UCSD-AML1 (cell line): ENCODE measurements at regions not wholly inside any gene's neighbourhood (a gene's known extent, or its start where the extent isn't known, plus 50 kb on each side); places are given as distances from the start of the nearest gene placed in this dataset.

ENCODE experiments used
- DNase-seq: peaks from one replicate; lab custom pipeline; 2025; ENCODE audit not compliant: unreplicated experiment; lab: John Stamatoyannopoulos, UW

DNA sequence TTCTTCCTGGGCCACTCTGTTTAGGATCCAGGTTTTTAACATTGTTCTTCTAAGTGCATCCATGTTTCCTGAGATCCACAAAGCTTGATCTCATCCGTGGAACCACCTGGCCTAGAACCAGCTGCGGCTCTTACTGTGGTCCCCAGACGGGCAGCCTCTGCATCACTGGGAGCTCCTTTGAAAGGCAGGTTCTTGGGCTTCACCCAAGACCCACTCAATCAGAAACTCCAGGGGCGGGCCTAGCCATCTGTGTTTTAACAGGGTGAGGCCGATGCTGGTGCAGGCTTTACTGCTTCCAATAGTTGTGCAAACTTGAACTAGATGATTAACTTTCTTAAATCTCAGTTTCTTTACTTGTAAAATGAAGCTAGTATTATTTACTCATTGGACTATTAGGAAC lies 605.7 kb downstream of the FGF9 start:
- no peak for DNase-seq

- DNase-seq: peak; percentile 22
These were observed 607.6 kb downstream of the FGF9 start for GRCh38 chr13:22278336-22278929.

GRCh38 chr13:22285867-22286266 lies 615.0 kb downstream of the FGF9 start:
- no peak for DNase-seq

DNA sequence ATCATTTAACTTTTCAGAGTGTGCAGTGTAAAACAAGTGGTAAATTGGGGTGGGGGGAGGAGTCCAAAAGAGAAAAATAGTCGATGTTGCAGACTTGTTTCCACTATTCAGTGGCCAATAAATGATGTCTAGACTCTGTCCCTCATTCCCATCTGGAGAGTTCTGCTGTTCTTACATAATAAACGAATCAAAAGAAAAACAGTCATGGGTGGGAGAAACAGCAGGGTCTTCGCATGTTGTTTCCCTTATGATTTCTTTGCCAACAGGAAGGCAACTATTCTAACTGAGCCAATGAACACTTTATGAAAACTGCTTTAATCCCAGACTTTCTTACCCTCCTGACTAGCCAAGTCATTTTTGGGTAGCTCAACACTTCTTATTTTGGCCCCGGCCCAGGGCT lies 615.5 kb downstream of the FGF9 start:
- no peak for DNase-seq

DNA sequence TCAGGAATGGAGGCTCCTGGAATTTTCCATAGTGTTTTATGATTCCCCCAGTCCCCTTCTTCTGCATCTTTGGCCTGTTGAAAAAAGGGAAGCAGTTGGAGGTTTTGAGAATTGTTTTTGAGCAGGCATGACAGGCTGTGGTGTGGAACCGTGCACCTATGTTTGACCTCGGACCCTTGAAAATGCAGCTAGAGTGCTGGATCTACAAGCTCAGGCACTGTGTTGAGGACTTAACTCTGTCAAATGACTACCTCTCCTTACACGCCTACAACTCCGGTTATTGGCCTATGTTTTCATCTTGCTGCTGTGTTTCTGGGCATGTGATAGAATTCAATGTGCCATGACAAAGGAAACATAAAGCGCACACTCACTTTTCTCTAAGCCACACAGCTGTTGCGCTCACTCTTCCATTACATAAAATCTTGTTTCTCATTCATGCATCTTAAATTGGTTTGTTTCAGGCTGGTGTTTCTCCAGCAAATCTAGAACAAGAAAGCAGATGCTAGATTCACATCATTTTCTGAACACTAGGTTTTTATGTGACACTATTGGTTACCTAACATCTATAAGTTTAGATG lies 616.6 kb downstream of the FGF9 start:
- DNase-seq: no peak

- DNase-seq: no peak
These were observed 617.6 kb downstream of the FGF9 start for GRCh38 chr13:22288496-22288895.

DNA sequence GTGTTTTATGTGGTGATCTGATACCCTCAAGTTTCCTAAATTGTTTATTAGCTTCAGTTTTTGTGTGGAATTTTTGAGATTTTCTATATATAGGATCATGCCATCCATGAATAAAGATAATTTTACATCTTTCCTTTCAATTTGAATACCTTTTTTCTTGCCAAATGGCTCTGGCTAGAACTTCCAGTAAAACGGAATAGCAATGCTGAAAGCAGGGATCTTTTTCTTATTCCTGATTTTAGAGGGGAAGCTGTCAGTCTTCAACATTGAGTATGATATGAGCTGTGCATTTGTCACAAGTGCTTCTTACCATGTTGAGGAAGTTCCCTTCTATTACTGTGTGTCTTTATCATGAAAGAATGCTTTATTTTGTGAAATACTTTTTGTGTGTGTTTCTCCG lies 618.8 kb downstream of the FGF9 start:
- no peak for DNase-seq

GRCh38 chr13:22298530-22298929 lies 627.7 kb downstream of the FGF9 start:
- DNase-seq: no peak

DNA sequence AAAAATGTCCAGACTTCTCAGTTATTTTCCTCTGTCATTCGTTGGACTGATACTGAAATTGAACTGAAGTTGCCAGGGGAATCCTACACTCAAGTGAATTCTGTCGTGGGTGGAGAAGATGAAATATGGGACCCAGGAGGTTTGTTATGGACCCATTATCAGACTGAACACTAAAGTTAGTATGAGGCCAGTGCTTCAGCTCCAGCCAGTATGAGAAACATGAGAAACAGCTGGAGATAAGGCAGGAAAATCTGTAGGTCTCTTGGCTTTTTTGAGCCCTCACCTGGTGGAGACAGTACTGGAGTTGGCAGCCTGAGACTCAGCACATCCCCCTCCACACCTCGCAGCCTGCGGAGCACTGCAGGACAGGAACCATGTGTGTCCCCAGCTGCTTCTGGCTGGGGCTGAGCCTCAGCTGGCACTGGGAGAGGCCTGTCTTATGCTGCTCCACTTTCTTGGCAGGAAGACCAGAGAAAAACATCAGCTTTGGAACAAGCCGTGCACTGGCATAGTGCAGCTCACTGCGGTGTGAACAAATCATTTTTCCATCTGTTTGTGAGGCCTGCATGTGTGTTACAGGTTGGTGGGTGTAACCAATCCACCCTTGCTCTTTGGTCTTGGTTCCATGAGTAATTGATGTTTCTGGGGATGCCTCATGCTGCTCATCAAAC lies 641.0 kb downstream of the FGF9 start:
- DNase-seq: no peak

GRCh38 chr13:22312405-22312803 lies 641.5 kb downstream of the FGF9 start:
- DNase-seq: no peak

GRCh38 chr13:22316494-22317025 lies 645.7 kb downstream of the FGF9 start:
- no peak for DNase-seq

DNA sequence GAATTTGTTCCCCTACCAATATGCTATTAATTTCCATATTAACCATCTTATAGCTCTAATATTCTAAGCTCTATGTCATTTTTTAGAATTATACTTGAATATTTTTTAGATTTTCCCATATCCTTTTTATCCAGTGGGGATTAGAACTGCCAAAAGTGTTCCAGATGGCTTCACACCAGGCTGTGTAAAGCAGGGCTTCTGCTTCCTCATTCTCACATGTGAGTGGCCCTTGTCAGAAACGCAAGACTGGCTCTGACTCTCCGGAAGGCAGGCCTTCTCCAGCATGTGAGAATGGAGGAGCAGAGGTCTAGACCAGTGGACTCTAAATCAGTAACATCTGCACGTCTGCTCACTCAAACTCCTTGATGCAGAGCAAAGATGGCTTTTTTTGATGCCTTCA lies 650.1 kb downstream of the FGF9 start:
- no peak for DNase-seq

- DNase-seq: no peak
These were observed 654.9 kb downstream of the FGF9 start for GRCh38 chr13:22325761-22326160.

DNA sequence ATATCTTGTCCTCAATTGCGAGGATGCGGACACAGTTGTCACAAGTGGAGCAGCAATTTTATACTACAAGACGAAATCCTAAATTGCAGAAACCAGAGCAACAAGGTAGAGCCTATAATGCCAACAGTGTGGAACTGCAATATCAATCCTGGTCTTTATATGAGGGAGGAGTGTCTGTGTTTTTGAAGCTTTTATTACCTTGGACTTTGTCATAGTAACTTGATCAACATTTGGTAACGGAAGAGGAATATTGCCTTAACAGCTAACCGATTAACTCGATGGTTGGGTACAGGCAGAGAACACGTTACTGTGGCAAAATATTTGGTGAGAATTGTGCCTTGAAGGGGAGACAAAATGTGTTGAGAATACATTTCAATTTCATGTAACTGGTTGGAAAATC lies 661.5 kb downstream of the FGF9 start:
- DNase-seq: no peak

DNA sequence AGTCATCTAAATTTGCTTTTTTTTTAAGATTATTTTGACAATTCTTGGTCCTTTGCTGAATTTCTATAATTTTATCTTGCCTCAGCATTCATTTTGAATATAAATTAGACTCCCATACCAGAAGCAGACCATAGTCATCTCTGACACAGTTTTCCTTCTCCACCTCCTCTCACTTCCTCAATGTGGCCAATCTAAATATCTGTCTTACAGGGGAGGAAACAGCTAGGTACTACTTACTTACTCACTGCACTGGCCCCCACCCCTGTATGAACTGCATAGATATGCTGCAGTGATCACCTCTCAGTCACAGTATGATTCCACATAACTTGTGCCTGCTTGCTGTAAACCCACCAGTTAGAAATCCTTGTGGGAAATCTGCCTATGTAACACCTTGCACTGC lies 665.6 kb downstream of the FGF9 start:
- DNase-seq: no peak

GRCh38 chr13:22357132-22357531 lies 686.3 kb downstream of the FGF9 start:
- DNase-seq: no peak

DNA sequence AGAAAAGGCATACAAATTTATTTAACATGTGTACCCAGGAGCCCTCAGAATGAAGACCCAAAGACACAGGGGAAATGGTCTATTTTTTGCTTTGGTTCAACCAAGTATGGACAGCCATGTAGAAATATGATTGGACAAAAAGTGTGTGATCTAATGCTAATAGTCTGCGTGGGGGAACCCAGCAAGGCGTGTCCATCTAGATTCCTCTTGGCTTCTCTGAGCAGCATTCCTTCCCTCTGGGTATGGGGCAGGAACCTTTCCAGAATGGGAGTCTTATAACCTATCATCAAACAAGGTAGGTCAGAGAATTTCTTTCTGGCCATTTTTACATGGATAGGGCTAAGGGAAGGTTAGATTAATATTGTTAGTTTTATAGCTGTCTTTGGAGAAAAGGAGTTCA lies 698.2 kb downstream of the FGF9 start:
- DNase-seq: no peak

GRCh38 chr13:22369840-22370239 lies 699.0 kb downstream of the FGF9 start:
- no peak for DNase-seq

- DNase-seq: no peak
These were observed 701.4 kb downstream of the FGF9 start for GRCh38 chr13:22372261-22372660.

DNA sequence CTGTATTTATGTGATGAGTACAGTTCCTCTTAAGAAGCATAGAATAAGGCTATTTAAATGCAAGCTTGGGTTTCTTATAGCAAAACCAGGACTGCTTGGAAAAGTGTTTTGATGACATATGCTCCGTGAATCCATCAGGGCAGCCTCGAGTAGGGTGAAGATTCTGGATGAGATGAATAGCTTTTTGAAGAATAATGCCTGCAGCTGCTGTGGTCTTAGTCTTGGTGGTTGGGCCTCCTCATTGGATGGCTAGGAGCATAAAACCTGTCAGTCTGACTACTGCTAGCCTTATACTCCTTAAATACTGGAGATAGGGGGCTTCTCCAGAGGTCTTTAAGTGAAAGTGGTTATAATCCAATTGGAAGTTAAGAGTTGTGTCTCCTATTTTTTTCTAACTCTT lies 704.3 kb downstream of the FGF9 start:
- DNase-seq: no peak

DNA sequence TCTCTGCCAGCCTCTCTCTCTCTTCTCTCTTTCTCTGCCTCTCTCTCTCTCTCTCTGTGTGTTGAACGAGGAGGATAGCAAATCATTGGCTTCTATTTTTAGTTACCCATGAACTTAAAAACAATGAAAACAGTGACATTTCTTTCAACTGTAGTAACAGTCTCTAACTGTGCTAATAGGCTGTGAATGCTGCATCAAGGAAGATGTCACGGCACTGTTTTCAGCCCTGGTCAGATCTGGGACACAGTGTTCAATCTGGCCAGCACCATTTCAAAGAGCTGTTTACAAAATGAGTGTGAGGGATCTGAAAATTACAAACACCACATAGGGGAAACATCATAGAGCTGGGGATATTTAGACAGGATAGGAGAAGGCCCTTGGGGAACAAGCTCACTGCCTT lies 717.0 kb downstream of the FGF9 start:
- no peak for DNase-seq

DNA sequence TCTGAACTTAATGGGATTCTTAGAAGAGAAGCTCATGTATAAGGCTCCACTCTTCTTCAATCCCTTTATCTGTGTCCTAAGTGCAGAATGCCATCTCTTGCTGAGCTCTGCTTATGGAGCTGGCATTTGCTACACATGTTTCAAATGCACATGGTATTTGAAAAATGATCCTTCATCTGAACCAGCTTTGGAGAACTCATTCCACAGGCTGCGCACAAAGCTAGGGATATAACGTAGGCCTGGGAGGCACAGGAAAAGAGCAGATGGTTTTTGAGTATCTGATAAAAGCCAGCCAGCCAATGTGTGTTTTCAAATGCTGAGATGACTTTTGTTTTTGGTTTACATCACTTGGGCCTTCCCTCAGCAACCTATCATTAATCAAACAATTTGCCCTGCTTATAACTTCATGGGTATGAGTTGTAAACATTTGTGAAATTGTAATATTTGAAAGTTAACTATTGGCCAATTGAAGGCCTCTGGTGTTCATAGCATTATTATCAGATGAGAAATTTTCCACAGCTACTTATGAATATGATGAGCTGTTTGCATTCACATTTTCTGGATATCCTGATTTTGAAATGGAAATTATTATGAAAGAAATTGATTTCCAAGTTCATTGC lies 729.0 kb downstream of the FGF9 start:
- no peak for DNase-seq
